ENCODE measurements at regions not wholly inside any gene's neighbourhood (a gene's known extent, or its start where the extent isn't known, plus 50 kb on each side); places are given as distances from the start of the nearest gene placed in this dataset.

DNA sequence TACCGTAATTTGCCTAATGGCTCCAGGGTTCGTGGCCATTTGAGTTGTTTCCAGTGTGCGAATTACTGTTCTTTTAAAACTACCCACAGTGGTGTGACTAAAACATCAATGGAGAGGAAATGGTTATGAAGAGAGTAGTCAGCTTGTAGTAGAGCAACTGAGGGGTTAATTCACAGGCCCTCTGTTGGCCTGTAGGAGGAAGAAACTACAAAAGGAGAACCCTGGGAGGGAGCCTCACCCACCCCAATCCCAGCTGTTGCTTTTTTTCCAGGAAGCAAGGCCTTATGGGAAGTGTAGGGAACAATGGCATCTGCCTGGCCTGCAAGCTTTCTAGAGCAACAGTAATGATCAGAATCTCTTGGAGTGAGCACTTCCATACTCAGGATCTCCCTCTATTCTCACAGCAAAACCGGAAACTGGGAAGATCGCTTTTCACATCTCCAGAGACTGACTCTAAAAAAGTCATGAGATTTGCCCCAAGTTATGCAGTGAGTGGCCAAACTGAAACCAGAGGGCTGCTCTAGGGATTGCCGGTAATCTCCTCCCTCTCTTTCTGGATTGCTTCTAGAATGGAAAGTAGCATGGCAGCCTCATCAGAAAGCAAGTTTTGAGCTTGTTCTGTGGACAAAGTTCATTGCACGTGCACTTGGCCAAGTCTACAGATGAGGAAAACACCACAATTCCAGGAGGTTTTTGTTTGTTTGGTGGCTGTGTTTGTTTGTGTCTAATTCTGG lies 125.3 kb upstream of the PWP1 start:
- Histone ChIP-seq H3K9ac (ENCODE audit: low read depth in 1 of 2, low read length in 2 of 2) (no peak overlapping the region), H3K36me3 (ENCODE audit: control insufficient read depth in 1 of 2, insufficient read depth in 2 of 2, low read length in 2 of 2) (no peaks in the 10 kb centered on the region), H3K4me1 (ENCODE audit: control insufficient read depth in 1 of 2, insufficient read depth in 2 of 2, low read length in 2 of 2) (peaks cover 0 to 12% of the 10 kb centered on the region in 2 donors), H3K9me3 (ENCODE audit: control insufficient read depth in 1 of 2, low read length in 2 of 2) (no peaks in the 10 kb centered on the region), H3K27me3 (ENCODE audit: control insufficient read depth in 1 of 2, insufficient read depth in 2 of 2, low read length in 2 of 2) (no peaks in the 10 kb centered on the region), H3K4me3 (ENCODE audit: low read depth in 1 of 2, low read length in 2 of 2) (no peak overlapping the region), H3K27ac (ENCODE audit: low read depth, low read length) (no peak overlapping the region)

DNA sequence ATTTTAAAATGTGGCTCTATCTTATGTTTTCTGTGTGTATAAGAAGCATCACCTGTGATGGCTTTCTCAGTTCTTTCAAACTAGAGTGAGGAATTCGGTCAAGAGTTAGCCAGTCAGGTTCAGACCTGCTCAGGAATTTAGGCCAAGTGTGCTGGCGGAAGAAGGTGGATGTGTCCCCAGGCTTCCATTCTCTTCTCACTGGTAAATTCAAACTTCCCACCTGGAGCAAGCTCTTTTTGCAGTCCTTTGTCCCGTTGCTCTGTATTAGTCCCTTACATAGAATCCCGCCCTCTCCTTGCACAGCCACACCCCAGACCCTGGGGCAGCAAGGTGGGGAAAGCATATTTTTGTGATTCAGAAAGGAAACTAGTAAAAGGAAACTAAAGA lies 124.7 kb upstream of the PWP1 start:
- Histone ChIP-seq H3K9ac (ENCODE audit: low read depth in 1 of 2, low read length in 2 of 2) (no peak overlapping the region), H3K9me3 (ENCODE audit: control insufficient read depth in 1 of 2, low read length in 2 of 2) (no peaks in the 10 kb centered on the region), H3K36me3 (ENCODE audit: control insufficient read depth in 1 of 2, insufficient read depth in 2 of 2, low read length in 2 of 2) (no peaks in the 10 kb centered on the region), H3K4me1 (ENCODE audit: control insufficient read depth in 1 of 2, insufficient read depth in 2 of 2, low read length in 2 of 2) (peaks cover 0 to 12% of the 10 kb centered on the region in 2 donors), H3K27me3 (ENCODE audit: control insufficient read depth in 1 of 2, insufficient read depth in 2 of 2, low read length in 2 of 2) (no peaks in the 10 kb centered on the region), H3K4me3 (ENCODE audit: low read depth in 1 of 2, low read length in 2 of 2) (no peak overlapping the region), H3K27ac (ENCODE audit: low read depth, low read length) (no peak overlapping the region)

DNA sequence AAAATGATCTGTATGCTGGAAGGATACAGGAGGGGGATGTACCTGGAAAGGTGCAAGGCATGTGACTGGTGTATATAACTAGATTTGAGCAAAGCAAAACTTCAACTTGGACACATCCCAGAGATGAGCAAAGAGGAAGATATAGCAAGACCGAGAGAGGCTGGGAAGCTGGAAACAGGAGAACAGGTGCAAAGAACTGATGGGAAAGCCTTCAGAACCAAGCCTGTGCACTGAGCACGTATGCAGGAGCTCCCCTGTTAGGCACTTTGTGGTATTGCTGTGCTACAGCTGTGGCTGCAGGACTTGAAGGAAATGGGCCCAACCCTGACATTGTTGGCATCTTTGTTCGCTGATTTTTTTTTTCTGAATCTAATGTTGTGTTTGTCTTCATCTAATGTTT lies 120.7 kb upstream of the PWP1 start:
- Histone ChIP-seq H3K27ac (ENCODE audit: low read depth, low read length) (no peak overlapping the region), H3K9ac (ENCODE audit: low read depth in 1 of 2, low read length in 2 of 2) (no peak overlapping the region), H3K27me3 (ENCODE audit: control insufficient read depth in 1 of 2, insufficient read depth in 2 of 2, low read length in 2 of 2) (no peaks in the 10 kb centered on the region), H3K4me1 (ENCODE audit: control insufficient read depth in 1 of 2, insufficient read depth in 2 of 2, low read length in 2 of 2) (peaks cover 0 to 12% of the 10 kb centered on the region in 2 donors), H3K36me3 (ENCODE audit: control insufficient read depth in 1 of 2, insufficient read depth in 2 of 2, low read length in 2 of 2) (no peaks in the 10 kb centered on the region), H3K9me3 (ENCODE audit: control insufficient read depth in 1 of 2, low read length in 2 of 2) (no peaks in the 10 kb centered on the region), H3K4me3 (ENCODE audit: low read depth in 1 of 2, low read length in 2 of 2) (no peak overlapping the region)

DNA sequence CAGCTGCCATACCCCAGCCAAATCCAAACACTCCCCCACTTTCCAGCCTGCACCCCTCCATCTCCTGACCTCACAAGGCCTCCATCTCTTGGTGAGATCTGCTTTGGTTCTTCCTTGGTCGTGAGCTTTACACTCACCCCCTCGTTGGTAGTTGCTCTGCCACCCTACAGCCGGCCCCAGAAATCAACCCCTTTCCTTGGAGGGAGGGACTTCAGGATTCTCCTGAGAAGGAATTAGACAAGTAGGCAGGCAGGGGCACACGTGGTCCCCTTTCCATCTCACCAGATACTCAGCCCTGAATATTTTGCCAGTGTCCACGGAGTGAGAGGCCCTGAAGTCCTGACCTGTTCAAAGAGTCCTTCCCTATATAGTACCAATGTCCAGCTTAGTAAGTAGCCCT lies 120.0 kb upstream of the PWP1 start:
- no peak overlapping the region for H3K9ac ChIP-seq (ENCODE audit: low read depth in 1 of 2, low read length in 2 of 2)
- no peaks in the 10 kb centered on the region for H3K36me3 ChIP-seq (ENCODE audit: control insufficient read depth in 1 of 2, insufficient read depth in 2 of 2, low read length in 2 of 2)
- no peak overlapping the region for H3K4me3 ChIP-seq (ENCODE audit: low read depth in 1 of 2, low read length in 2 of 2)
- no peak overlapping the region for H3K27ac ChIP-seq (ENCODE audit: low read depth, low read length)
- H3K4me1 ChIP-seq (ENCODE audit: control insufficient read depth in 1 of 2, insufficient read depth in 2 of 2, low read length in 2 of 2): peaks cover 0 to 9% of the 10 kb centered on the region in 2 donors
- H3K27me3 ChIP-seq (ENCODE audit: control insufficient read depth in 1 of 2, insufficient read depth in 2 of 2, low read length in 2 of 2): no peaks in the 10 kb centered on the region
- no peaks in the 10 kb centered on the region for H3K9me3 ChIP-seq (ENCODE audit: control insufficient read depth in 1 of 2, low read length in 2 of 2)

GRCh38 chr12:107567876-107568619 lies 117.6 kb upstream of the PWP1 start:
- H3K9ac ChIP-seq (ENCODE audit: low read depth in 1 of 2, low read length in 2 of 2): no peak overlapping the region
- H3K9me3 ChIP-seq (ENCODE audit: control insufficient read depth in 1 of 2, low read length in 2 of 2): no peaks in the 10 kb centered on the region
- H3K4me3 ChIP-seq (ENCODE audit: low read depth in 1 of 2, low read length in 2 of 2): no peak overlapping the region
- H3K27me3 ChIP-seq (ENCODE audit: control insufficient read depth in 1 of 2, insufficient read depth in 2 of 2, low read length in 2 of 2): peaks cover 0 to 3% of the 10 kb centered on the region in 2 donors
- no peak overlapping the region for H3K27ac ChIP-seq (ENCODE audit: low read depth, low read length)
- no peaks in the 10 kb centered on the region for H3K36me3 ChIP-seq (ENCODE audit: control insufficient read depth in 1 of 2, insufficient read depth in 2 of 2, low read length in 2 of 2)
- peaks cover 0 to 5% of the 10 kb centered on the region in 2 donors for H3K4me1 ChIP-seq (ENCODE audit: control insufficient read depth in 1 of 2, insufficient read depth in 2 of 2, low read length in 2 of 2)

GRCh38 chr12:107568718-107569117 lies 116.9 kb upstream of the PWP1 start:
- no peak overlapping the region for H3K4me3 ChIP-seq (ENCODE audit: low read depth in 1 of 2, low read length in 2 of 2)
- no peak overlapping the region for H3K9ac ChIP-seq (ENCODE audit: low read depth in 1 of 2, low read length in 2 of 2)
- peaks cover 0 to 5% of the 10 kb centered on the region in 2 donors for H3K4me1 ChIP-seq (ENCODE audit: control insufficient read depth in 1 of 2, insufficient read depth in 2 of 2, low read length in 2 of 2)
- no peaks in the 10 kb centered on the region for H3K9me3 ChIP-seq (ENCODE audit: control insufficient read depth in 1 of 2, low read length in 2 of 2)
- H3K27ac ChIP-seq (ENCODE audit: low read depth, low read length): no peak overlapping the region
- H3K27me3 ChIP-seq (ENCODE audit: control insufficient read depth in 1 of 2, insufficient read depth in 2 of 2, low read length in 2 of 2): peaks cover 0 to 4% of the 10 kb centered on the region in 2 donors
- no peaks in the 10 kb centered on the region for H3K36me3 ChIP-seq (ENCODE audit: control insufficient read depth in 1 of 2, insufficient read depth in 2 of 2, low read length in 2 of 2)

- Histone ChIP-seq H3K4me1 (ENCODE audit: control insufficient read depth in 1 of 2, insufficient read depth in 2 of 2, low read length in 2 of 2) (peaks cover 0 to 5% of the 10 kb centered on the region in 2 donors), H3K9ac (ENCODE audit: low read depth in 1 of 2, low read length in 2 of 2) (no peak overlapping the region), H3K36me3 (ENCODE audit: control insufficient read depth in 1 of 2, insufficient read depth in 2 of 2, low read length in 2 of 2) (no peaks in the 10 kb centered on the region), H3K27ac (ENCODE audit: low read depth, low read length) (no peak overlapping the region), H3K9me3 (ENCODE audit: control insufficient read depth in 1 of 2, low read length in 2 of 2) (no peaks in the 10 kb centered on the region), H3K27me3 (ENCODE audit: control insufficient read depth in 1 of 2, insufficient read depth in 2 of 2, low read length in 2 of 2) (peaks cover 0 to 4% of the 10 kb centered on the region in 2 donors), H3K4me3 (ENCODE audit: low read depth in 1 of 2, low read length in 2 of 2) (no peak overlapping the region)
Observed at GRCh38 chr12:107570721-107571120, 114.9 kb upstream of the PWP1 start.

DNA sequence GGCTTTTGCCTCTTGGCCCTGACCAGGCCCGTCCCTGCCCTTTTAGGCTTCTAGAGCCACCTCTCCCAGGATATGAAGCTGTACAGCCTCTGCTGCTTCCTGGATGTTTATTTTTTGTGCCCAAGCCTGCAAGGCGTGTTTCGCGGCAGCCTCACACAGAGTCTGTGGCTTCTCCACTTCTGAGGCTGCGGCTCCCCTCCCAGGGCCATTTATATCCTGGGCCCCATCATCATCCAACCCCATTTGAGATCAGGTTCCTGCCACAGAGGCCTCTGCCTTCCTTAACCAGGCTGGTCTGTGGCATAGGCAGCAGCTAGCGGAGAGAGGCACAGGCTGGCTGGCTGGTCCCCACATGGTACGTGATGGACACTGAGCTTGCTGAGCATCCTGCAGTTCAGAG lies 114.1 kb upstream of the PWP1 start:
- Histone ChIP-seq H3K36me3 (ENCODE audit: control insufficient read depth in 1 of 2, insufficient read depth in 2 of 2, low read length in 2 of 2) (no peaks in the 10 kb centered on the region), H3K9me3 (ENCODE audit: control insufficient read depth in 1 of 2, low read length in 2 of 2) (no peaks in the 10 kb centered on the region), H3K4me3 (ENCODE audit: low read depth in 1 of 2, low read length in 2 of 2) (no peak overlapping the region), H3K27me3 (ENCODE audit: control insufficient read depth in 1 of 2, insufficient read depth in 2 of 2, low read length in 2 of 2) (peaks cover 0 to 4% of the 10 kb centered on the region in 2 donors), H3K4me1 (ENCODE audit: control insufficient read depth in 1 of 2, insufficient read depth in 2 of 2, low read length in 2 of 2) (peaks cover 0 to 5% of the 10 kb centered on the region in 2 donors), H3K9ac (ENCODE audit: low read depth in 1 of 2, low read length in 2 of 2) (no peak overlapping the region), H3K27ac (ENCODE audit: low read depth, low read length) (no peak overlapping the region)

GRCh38 chr12:107574691-107575090 lies 110.9 kb upstream of the PWP1 start:
- Histone ChIP-seq H3K9me3 (ENCODE audit: control insufficient read depth in 1 of 2, low read length in 2 of 2) (no peaks in the 10 kb centered on the region), H3K9ac (ENCODE audit: low read depth in 1 of 2, low read length in 2 of 2) (no peak overlapping the region), H3K27me3 (ENCODE audit: control insufficient read depth in 1 of 2, insufficient read depth in 2 of 2, low read length in 2 of 2) (peaks cover 0 to 4% of the 10 kb centered on the region in 2 donors), H3K4me3 (ENCODE audit: low read depth in 1 of 2, low read length in 2 of 2) (no peak overlapping the region), H3K4me1 (ENCODE audit: control insufficient read depth in 1 of 2, insufficient read depth in 2 of 2, low read length in 2 of 2) (peaks cover 0 to 5% of the 10 kb centered on the region in 2 donors), H3K27ac (ENCODE audit: low read depth, low read length) (no peak overlapping the region), H3K36me3 (ENCODE audit: control insufficient read depth in 1 of 2, insufficient read depth in 2 of 2, low read length in 2 of 2) (no peaks in the 10 kb centered on the region)

- H3K27me3 ChIP-seq (ENCODE audit: control insufficient read depth in 1 of 2, insufficient read depth in 2 of 2, low read length in 2 of 2): peaks cover 0 to 16% of the 10 kb centered on the region in 2 donors
- no peaks in the 10 kb centered on the region for H3K36me3 ChIP-seq (ENCODE audit: control insufficient read depth in 1 of 2, insufficient read depth in 2 of 2, low read length in 2 of 2)
- H3K9me3 ChIP-seq (ENCODE audit: control insufficient read depth in 1 of 2, low read length in 2 of 2): no peaks in the 10 kb centered on the region
- no peak overlapping the region for H3K4me3 ChIP-seq (ENCODE audit: low read depth in 1 of 2, low read length in 2 of 2)
- H3K4me1 ChIP-seq (ENCODE audit: control insufficient read depth in 1 of 2, insufficient read depth in 2 of 2, low read length in 2 of 2): peaks cover 0 to 6% of the 10 kb centered on the region in 2 donors
- H3K27ac ChIP-seq (ENCODE audit: low read depth, low read length): no peak overlapping the region
- H3K9ac ChIP-seq (ENCODE audit: low read depth in 1 of 2, low read length in 2 of 2): no peak overlapping the region
Observed at GRCh38 chr12:107580750-107581618, 104.6 kb upstream of the PWP1 start.

Measured in duodenal mucosa (tissue), 2 donors.